HepG2 (cell line): ENCODE measurements at regions not wholly inside any gene's neighbourhood (a gene's known extent, or its start where the extent isn't known, plus 50 kb on each side); places are given as distances from the start of the nearest gene placed in this dataset.

Experiments used
- ATAC-seq: fragments of 200-7000 bp; cut with Tn5 transposase; 3 replicates; pipeline ENCODE4 v1.9.1; 2020; ENCODE audit warnings: mild to moderate bottlenecking, moderate library complexity
- BruUV-seq: library from RNA; stranded (reverse); fragments of 400-500 nt; replicated peaks from 2 replicates; lab custom pipeline; 2021; lab: Mats Ljungman, UMichigan
- CTCF ChIA-PET: fragments of 300-600 bp; formaldehyde crosslinking; extraction: SDS; loops from one replicate; lab custom pipeline; 2021; ENCODE audit warnings: low total read pairs, inconsistent platforms, low intra/inter-chr PET ratio; lab: Yijun Ruan, JAX
- POLR2A ChIA-PET: fragments of 350-600 bp; sonication (Branson Sonifier 250); formaldehyde crosslinking; loops from one replicate; lab custom pipeline; 2020; ENCODE audit warnings: antibody characterized with exemption, inconsistent platforms; lab: Yijun Ruan, JAX
- DNase-seq: peaks from one replicate; pipeline ENCODE4 v3.0.0-alpha.2; 2015; ENCODE audit warnings: low spot score
- FAIRE-seq: peaks from 3 replicates; lab custom pipeline; 2011; peaks lifted over from hg19 to GRCh38; lab: Jason Lieb, UNC
- H2AFZ ChIP-seq: one replicate; pipeline ENCODE4 v1.6.1; 2011; ENCODE audit warnings: low read length, inconsistent platforms
- H3K27ac ChIP-seq: fragments of 300-600 bp; 3 replicates; pipeline ENCODE4 v1.8.0; 2011; ENCODE audit warnings: mixed run types, mild to moderate bottlenecking, mixed read lengths, low read length, inconsistent platforms; ENCODE audit not compliant: insufficient read depth; ENCODE audit errors: extremely low read length
- H3K27me3 ChIP-seq, 2 experiments: fragments of 200-600 bp in 1 of 2; 2 replicates in 1 of 2; 3 replicates in 1 of 2; pipeline versions ENCODE4 v1.6.0 to v1.8.0; 2011; ENCODE audit warnings: low read length in 2 of 2, mild to moderate bottlenecking in 2 of 2, moderate library complexity in 2 of 2, inconsistent platforms in 1 of 2; ENCODE audit not compliant: insufficient read depth in 2 of 2, control insufficient read depth in 1 of 2
- H3K36me3 ChIP-seq, 2 experiments: fragments of 200-600 bp in 1 of 2; replicated peaks in 1 of 2; 2 replicates in 1 of 2; 3 replicates in 1 of 2; pipeline versions ENCODE4 v1.5.1 to v1.8.0; 2011; ENCODE audit warnings: low read length in 2 of 2, inconsistent platforms in 1 of 2; ENCODE audit not compliant: insufficient read depth in 2 of 2, control insufficient read depth in 1 of 2
- H3K4me1 ChIP-seq: 2 replicates; pipeline ENCODE4 v1.5.1; 2012; ENCODE audit warnings: low read length, inconsistent platforms; ENCODE audit not compliant: insufficient read depth
- H3K4me2 ChIP-seq: 2 replicates; pipeline ENCODE4 v1.6.0; 2011; ENCODE audit warnings: low read depth, low read length, inconsistent platforms
- H3K4me3 ChIP-seq, 3 experiments: fragments of 200-600 bp in 1 of 3; sonication (generic), shearing (Covaris generic) in 1 of 3; replicated peaks in 1 of 3; 2 replicates each; pipeline ENCODE4 v1.5.1; 2011 to 2016; ENCODE audit warnings: low read length in 3 of 3, inconsistent platforms in 2 of 3, low read depth in 2 of 3, mild to moderate bottlenecking in 2 of 3, control low read depth in 1 of 3, mixed read lengths in 1 of 3; ENCODE audit not compliant: insufficient read depth in 1 of 3
- H3K79me2 ChIP-seq: one replicate; pipeline ENCODE4 v1.6.1; 2011; ENCODE audit warnings: low read length, inconsistent platforms; ENCODE audit not compliant: insufficient read depth
- H3K9ac ChIP-seq: 2 replicates; pipeline ENCODE4 v1.6.0; 2011; ENCODE audit warnings: mild to moderate bottlenecking, low read depth, low read length, inconsistent platforms; ENCODE audit not compliant: insufficient read depth
- H3K9me3 ChIP-seq: 2 replicates; pipeline ENCODE4 v1.5.1; 2012; ENCODE audit warnings: mild to moderate bottlenecking, low read length
- H4K20me1 ChIP-seq: 2 replicates; pipeline ENCODE4 v1.6.0; 2011; ENCODE audit warnings: inconsistent platforms, mild to moderate bottlenecking, low read length, moderate library complexity; ENCODE audit not compliant: insufficient read depth
- ATF6 ChIP-seq: sonication (generic); formaldehyde crosslinking; conservative IDR thresholded peaks from 2 replicates; pipeline ENCODE4 v1.4.0; 2020; ENCODE audit warnings: missing genetic modification reagents
- ATM ChIP-seq: fragments of 450-650 bp; IDR thresholded peaks from 2 replicates; pipeline ENCODE4 v1.7.1; 2017; ENCODE audit warnings: mild to moderate bottlenecking, borderline replicate concordance
- HOXA3 ChIP-seq: sonication (generic); formaldehyde crosslinking; IDR thresholded peaks from 2 replicates; pipeline ENCODE4 v1.5.0; 2020; ENCODE audit warnings: missing genetic modification reagents
- IRF2 ChIP-seq: IDR thresholded peaks from 2 replicates; pipeline ENCODE4 v1.6.1; 2018; ENCODE audit warnings: missing genetic modification reagents, missing compliant biosample characterization
- ISX ChIP-seq: sonication (generic); formaldehyde crosslinking; conservative IDR thresholded peaks from 2 replicates; pipeline ENCODE4 v1.5.0; 2020; ENCODE audit warnings: missing genetic modification reagents
- KAT7 ChIP-seq: IDR thresholded peaks from 2 replicates; pipeline ENCODE4 v1.6.1; 2018; ENCODE audit warnings: borderline replicate concordance, missing compliant biosample characterization
- NKX3-1 ChIP-seq: sonication (generic); formaldehyde crosslinking; IDR thresholded peaks from 2 replicates; pipeline ENCODE4 v1.5.0; 2020; ENCODE audit warnings: missing genetic modification reagents
- PAWR ChIP-seq: sonication (generic); formaldehyde crosslinking; IDR thresholded peaks from 2 replicates; pipeline ENCODE4 v1.4.0; 2020; ENCODE audit warnings: missing genetic modification reagents, mild to moderate bottlenecking, borderline replicate concordance
- PPARG ChIP-seq: conservative IDR thresholded peaks from 2 replicates; pipeline ENCODE4 v1.6.1; 2016; ENCODE audit warnings: missing biosample characterization, missing genetic modification reagents
- SCMH1 ChIP-seq: sonication (generic); formaldehyde crosslinking; IDR thresholded peaks from 2 replicates; pipeline ENCODE4 v1.9.0; 2021; ENCODE audit warnings: missing genetic modification reagents, mild to moderate bottlenecking, borderline replicate concordance
- SPEN ChIP-seq: sonication (generic); formaldehyde crosslinking; IDR thresholded peaks from 2 replicates; pipeline ENCODE4 v1.5.1; 2020; ENCODE audit warnings: low read depth, mild to moderate bottlenecking, missing genetic modification reagents
- ZFP36L1 ChIP-seq: sonication (generic); formaldehyde crosslinking; IDR thresholded peaks from 2 replicates; pipeline ENCODE4 v1.8.0; 2022; ENCODE audit warnings: mild to moderate bottlenecking, missing genetic modification reagents, moderate library complexity
- ZNF3 ChIP-seq: IDR thresholded peaks from 2 replicates; pipeline ENCODE4 v1.7.0; 2017; ENCODE audit warnings: inconsistent platforms
- ZNF407 ChIP-seq: sonication (generic); formaldehyde crosslinking; IDR thresholded peaks from one replicate; pipeline ENCODE4 v1.5.1; 2020; ENCODE audit warnings: mild to moderate bottlenecking, missing genetic modification reagents; ENCODE audit errors: not compliant biosample characterization
- ZNF879 ChIP-seq: sonication (generic); formaldehyde crosslinking; IDR thresholded peaks from 2 replicates; pipeline ENCODE4 v1.8.1; 2023; ENCODE audit warnings: missing genetic modification reagents
- WGBS: methylation state at CpG from one replicate; pipeline ENCODE4 v1.1.6; 2017; ENCODE audit warnings: low lambda C conversion rate; 5-methylcytosine and 5-hydroxymethylcytosine counted together
- in situ Hi-C: cut with HindIII; loops from 2 replicates; pipeline ENCODE4 v1.10.0; 2017; ENCODE audit warnings: low pct_unique_long_range_greater_than_20kb; ENCODE audit not compliant: extremely low pct_ligation_motif_present
- intact Hi-C: fragments of 100-400 bp; cut with micrococcal nuclease; formaldehyde crosslinking; loops from one replicate; pipeline ENCODE4 v1.10.0; 2022; ENCODE audit not compliant: unreplicated experiment

- Histone ChIP-seq H3K36me3 (peaks cover 3 to 7% of the 10 kb centered on the region in 2 experiments; a peak in 3 of 5 replicates), H3K4me3 (no peak overlapping the region), H3K27ac (no peak overlapping the region), H3K4me1 (peaks cover 18% of the 10 kb centered on the region), H4K20me1 (no peaks in the 10 kb centered on the region), H3K4me2 (no peak overlapping the region), H3K9me3 (no peaks in the 10 kb centered on the region), H3K27me3 (no peaks in the 10 kb centered on the region), H2AFZ (no peak overlapping the region), H3K79me2 (no peaks in the 10 kb centered on the region), H3K9ac (no peak overlapping the region)
- BruUV-seq: no TSS peak
- ATAC-seq: no peak
- POLR2A ChIA-PET: no interaction called here
- intact Hi-C loops: no loop called here
- in situ Hi-C loops: loop anchor here (5.0 kb wide), 1 partner anchor 59 kb away; no protein-coding TSS in a partner anchor
- DNase-seq: no peak
- 92% methylated on average over 10 of the region's 10 CpGs for WGBS
- FAIRE-seq: no peak
- CTCF ChIA-PET: no interaction called here
- TF ChIP-seq PPARG (CRISPR knock-in tag) (no peak), PAWR (CRISPR knock-in tag) (no peak), ATF6 (CRISPR knock-in tag) (no peak), NKX3-1 (CRISPR knock-in tag) (no peak), ATM (no peak), HOXA3 (CRISPR knock-in tag) (no peak), ZFP36L1 (CRISPR knock-in tag) (no peak), SCMH1 (CRISPR knock-in tag) (no peak), SPEN (no peak), ZNF3 (CRISPR knock-in tag) (no peak), ZNF879 (CRISPR knock-in tag) (no peak), KAT7 (CRISPR knock-in tag) (no peak), ISX (CRISPR knock-in tag) (no peak), IRF2 (CRISPR knock-in tag) (no peak), ZNF407 (CRISPR knock-in tag) (no peak)
These were observed 201.3 kb upstream of the TPM1 start for GRCh38 chr15:62841269-62841628.
